Adrenal gland (tissue), 5 donors: ENCODE measurements at regions not wholly inside any gene's neighbourhood (a gene's known extent, or its start where the extent isn't known, plus 50 kb on each side); places are given as distances from the start of the nearest gene placed in this dataset.

Source experiments
- POLR2A ChIP-seq, 2 donors: fragments of 450-650 bp; IDR thresholded peaks; one replicate each; pipeline ENCODE4 v1.6.1; 2017; ENCODE audit warnings: antibody characterized with exemption in 2 of 2, mild to moderate bottlenecking in 2 of 2, moderate library complexity in 1 of 2
- TF ChIP-seq, protein P1 (sequence below), 6 experiments: fragments of 450-650 bp in 4 of 6; fragments of 200-600 bp in 2 of 6; sonication (generic) in 1 of 6; IDR thresholded peaks; 1 replicate in 5 of 6; 2 replicates in 1 of 6; pipeline versions ENCODE4 v1.5.1 to v1.8.0; 2016 to 2021; ENCODE audit warnings: antibody characterized with exemption in 6 of 6, mild to moderate bottlenecking in 2 of 6, moderate library complexity in 1 of 6
- donor health status: DM: no; HTN: no; CAD: no.

DNA sequence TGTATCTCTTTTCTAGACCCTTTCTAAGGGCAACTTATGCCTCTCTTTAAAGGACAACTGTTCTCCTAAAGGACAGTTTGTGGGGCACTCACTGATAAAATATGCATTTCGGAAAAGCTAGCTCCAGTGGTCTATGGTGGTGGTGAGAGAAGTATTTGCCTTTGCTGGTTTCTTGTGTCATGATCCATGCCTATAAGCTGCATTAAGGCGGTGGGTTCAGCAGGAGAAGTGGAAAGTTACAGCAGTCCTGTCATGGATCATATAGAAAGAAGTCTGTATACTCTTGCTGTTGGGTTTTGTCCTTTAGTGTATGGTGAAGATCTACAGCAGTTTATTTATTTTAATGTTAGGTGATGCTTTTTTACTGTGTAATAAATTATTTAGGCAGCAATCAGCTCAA lies 563.9 kb upstream of the PSMD7 start:
- TF ChIP-seq, protein P1, sequence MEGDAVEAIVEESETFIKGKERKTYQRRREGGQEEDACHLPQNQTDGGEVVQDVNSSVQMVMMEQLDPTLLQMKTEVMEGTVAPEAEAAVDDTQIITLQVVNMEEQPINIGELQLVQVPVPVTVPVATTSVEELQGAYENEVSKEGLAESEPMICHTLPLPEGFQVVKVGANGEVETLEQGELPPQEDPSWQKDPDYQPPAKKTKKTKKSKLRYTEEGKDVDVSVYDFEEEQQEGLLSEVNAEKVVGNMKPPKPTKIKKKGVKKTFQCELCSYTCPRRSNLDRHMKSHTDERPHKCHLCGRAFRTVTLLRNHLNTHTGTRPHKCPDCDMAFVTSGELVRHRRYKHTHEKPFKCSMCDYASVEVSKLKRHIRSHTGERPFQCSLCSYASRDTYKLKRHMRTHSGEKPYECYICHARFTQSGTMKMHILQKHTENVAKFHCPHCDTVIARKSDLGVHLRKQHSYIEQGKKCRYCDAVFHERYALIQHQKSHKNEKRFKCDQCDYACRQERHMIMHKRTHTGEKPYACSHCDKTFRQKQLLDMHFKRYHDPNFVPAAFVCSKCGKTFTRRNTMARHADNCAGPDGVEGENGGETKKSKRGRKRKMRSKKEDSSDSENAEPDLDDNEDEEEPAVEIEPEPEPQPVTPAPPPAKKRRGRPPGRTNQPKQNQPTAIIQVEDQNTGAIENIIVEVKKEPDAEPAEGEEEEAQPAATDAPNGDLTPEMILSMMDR (IDR thresholded peaks at IDR 0.05), result no peak
- TF ChIP-seq POLR2A (IDR thresholded peaks at IDR 0.05), result no peak
